DND-41 (cell line): ENCODE measurements at regions not wholly inside any gene's neighbourhood (a gene's known extent, or its start where the extent isn't known, plus 50 kb on each side); places are given as distances from the start of the nearest gene placed in this dataset.
"Not testable (repeated sequence)": the region's sequence is repeated elsewhere in the genome, so short reads cannot be mapped to it uniquely, and the experiment has no call there.

Experiments
- CTCF ChIP-seq: IDR thresholded peaks from 2 replicates; pipeline ENCODE4 v1.5.1; 2012; ENCODE audit warnings: borderline replicate concordance, low read length, moderate library complexity, mild to moderate bottlenecking; ENCODE audit not compliant: poor library complexity, severe bottlenecking; ENCODE audit errors: extremely low read depth
- EZH2 ChIP-seq: IDR thresholded peaks from 3 replicates; pipeline ENCODE4 v1.6.1; 2012; ENCODE audit warnings: borderline replicate concordance, low read depth, mild to moderate bottlenecking, moderate library complexity, low read length, inconsistent platforms; ENCODE audit not compliant: severe bottlenecking

GRCh38 chr2:109677121-109677731 is 63.1 kb downstream of the SOWAHC start:
- TF ChIP-seq CTCF, EZH2: not testable (repeated sequence)
